ENCODE measurements at regions not wholly inside any gene's neighbourhood (a gene's known extent, or its start where the extent isn't known, plus 50 kb on each side); places are given as distances from the start of the nearest gene placed in this dataset.

DNA sequence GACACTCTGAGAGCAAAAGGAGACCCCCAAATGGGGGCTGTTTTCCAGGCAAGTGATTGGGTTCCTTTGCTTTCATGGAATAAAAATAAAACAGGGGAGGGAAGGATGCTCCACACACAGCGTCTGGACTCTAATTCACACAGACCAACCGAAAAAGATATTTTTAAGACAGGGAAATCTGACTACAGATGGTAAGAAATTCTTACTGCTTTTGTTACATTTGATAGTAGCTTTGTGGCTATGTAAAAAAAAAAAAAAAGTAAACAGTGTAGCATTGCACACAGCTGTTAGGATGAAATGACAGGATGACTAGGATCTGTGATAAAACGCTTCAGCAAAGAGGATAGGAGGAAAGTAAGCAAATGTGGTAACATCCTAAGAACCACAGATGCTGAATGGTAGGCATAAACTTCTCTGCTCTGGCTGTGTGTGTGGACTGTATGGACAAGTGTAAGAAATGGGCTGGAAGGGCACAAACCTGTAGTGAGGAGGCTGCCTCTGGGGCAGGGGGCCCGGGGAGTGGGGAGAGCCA, 207.6 kb downstream of the ANAPC1 start:
- no peak for DNase-seq

DNA sequence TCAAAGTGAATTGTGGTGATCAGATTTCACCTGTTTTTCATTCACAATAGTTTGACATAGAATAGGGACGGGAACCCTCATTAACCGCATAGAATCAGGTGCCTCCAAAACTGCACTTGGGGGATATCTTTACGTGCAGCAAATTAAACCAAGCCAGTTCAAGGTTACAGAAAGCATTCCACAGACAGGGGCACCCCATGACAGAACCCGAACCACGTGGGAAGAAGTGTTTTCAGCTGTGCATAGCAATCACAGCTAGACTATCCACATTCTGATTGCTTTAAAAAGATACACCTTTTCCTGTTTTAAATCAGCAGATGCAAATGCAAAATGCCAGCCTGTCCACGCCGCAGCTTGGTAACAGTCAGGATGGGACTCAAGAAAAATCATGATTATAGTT, 205.8 kb downstream of the ANAPC1 start:
- no peak for DNase-seq

DNA sequence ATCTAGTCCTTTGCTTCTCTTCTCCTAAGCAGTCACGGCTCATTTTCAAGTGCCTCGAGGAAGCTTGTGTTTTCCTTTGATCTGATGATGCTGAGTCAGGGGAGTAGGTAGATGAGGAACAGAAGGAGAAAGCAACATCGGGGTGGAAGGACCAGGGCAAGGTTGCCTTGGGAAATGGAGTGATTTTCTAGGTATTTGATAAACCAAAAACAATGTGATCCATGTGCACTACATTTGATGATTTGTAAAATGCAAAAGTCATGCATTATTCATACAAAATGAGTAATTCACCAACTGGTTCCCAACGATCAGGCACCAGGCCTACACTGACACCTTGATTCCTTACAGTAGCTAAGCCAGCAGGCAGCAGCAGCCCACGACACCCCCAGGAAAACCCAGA, 205.3 kb downstream of the ANAPC1 start:
- DNase-seq, result no peak

DNA sequence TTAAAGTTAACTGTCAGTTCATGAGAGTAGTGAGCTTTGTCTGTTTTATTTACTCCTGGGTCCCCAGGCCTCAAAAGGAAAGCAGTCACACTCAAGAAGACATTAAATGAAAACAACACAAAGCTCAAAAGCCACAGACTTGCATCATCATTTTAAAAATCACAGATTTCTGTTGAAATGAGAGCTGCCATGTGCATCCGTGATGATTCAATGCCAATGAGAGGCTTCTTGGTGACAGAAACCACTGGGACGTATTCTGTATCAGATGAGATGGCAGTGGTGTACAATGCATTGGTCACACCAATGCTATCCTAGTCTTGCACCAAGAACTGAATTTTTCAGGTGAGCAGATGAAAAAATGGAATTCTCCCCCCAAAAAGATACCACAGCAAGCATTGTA, 204.8 kb downstream of the ANAPC1 start:
- no peak for DNase-seq

DNA sequence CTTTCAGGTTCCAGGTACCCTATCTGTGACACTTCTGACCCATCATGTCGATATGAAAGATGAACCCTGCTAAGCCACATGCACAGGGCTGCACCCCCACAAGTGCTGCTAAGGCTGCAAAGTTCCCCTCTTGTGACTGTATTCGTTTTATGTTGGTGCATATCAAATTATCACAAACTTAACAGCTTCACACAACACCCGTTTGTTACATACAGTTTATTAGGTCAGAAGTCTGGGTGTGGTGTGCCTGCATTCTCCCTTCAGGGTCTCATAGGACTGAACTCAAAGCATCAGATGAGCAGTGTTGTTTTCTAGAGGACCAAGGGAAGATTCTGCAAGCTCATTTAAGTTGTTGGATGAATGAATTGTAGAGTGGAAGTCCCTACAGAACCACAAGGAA, 199.4 kb downstream of the ANAPC1 start:
- no peak for DNase-seq

DNA sequence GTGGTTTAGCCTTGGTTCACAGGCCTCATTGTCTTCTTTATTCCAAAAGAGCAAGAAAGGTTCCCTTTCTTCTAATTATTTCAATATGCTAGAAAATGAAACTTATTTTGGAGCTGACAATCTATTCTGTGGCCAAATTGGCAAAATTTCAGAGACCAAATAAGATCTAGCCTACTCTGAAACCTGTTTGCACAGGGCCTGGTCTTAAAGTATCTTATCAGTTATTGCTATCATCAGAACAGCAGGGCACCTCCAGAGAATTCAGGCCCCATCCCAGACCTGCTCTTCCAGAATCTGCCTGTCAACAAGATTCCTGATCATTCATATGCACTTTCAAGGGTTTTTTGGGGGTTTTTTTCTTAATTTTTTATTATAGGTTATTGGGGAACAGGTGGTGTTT, 198.7 kb downstream of the ANAPC1 start:
- no peak for DNase-seq

DNA sequence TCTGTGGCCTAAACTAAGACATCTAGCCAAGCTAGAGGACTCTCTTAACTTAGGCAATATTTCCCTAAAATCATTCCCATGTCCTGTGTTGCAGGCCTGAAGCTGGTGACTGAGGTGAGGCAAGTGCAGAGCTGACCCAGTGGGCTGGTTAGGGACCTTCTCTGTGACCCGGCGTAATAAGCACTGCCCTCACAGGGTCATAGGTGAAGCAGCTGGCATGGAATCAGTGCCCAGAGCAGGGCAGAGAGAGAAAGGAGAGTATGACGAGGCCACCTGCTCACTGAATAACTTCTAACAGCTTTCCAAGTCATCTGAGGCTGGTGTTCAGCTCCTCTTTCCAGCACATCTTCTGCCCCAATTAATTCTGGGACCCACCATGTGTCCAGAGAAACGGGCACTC, 197.0 kb downstream of the ANAPC1 start:
- DNase-seq, result no peak

DNA sequence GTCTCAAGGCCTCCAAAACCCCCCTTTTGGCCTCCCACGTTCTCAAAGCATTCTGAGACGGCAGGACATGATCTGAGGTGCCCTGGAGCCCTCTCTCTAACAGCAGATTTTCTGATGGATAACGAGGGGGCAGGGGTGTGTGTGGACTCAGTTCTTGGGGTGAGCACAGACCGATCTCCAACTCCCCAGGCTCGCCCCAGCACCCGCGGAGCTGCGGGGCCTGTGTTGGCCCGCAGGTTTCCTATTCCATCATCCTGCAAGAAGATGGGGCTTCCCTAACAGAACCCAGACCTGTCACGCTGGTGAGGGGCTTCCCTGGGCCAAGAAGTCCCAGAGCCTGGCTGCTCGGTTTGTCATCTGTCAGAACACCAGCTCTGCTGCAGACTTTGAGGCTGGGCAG, 196.1 kb downstream of the ANAPC1 start:
- no peak for DNase-seq

DNA sequence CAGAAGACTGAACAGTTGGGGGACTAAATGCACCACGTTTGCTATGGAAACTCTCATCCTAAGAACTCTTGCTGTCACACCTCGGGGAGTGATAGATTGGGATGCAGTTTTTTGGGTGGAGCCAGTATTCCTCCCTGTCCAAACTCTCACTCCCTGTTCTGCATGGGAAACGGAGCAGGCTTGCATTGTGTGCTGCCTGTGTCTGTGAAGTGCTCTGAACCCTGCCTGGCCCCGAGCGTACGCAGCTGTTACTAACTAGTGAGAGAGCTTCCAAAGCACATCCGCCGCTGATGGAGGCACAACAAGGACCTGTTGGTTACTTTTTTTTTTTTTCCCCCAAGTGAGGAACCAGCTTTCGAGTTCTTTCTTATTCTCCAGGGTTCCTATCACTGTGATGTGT, 195.5 kb downstream of the ANAPC1 start:
- no peak for DNase-seq

DNA sequence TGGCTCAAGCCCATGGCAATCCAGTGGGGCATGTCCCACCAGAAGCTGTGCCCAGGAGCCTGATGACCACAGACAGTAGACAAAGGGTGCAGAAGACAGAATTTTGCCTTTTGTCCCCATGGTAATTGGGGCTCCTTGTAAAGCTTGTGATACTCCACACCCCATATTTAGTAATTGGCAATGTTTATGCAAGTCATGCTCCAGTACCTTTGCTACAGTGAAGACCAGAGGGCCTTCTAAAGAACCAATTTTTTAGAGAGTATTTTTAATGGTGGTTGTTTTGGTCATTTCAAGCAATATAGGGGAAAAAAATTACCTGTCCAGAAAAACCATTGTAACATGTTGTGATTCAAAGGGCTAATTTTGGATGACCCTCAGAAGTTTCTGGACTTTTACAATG, 194.8 kb downstream of the ANAPC1 start:
- no peak for DNase-seq

DNA sequence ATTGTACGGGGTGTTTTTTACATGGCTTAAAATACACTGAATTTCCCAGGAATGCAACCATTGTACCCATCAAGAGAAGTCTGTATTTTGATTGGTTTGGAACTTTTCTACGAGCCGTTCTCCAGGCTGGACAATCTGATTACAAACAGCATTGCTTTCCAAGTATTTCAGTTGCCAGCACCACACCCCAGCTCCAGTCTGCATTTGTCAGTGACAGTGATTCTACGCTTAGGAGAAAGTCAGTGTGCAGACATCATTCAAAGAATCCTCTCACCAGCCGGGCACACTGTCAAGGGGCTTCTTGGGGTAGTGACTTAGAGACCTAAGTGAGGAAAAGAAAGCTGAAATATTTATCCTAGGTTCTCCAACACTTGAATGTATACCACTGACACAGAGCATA, 194.1 kb downstream of the ANAPC1 start:
- no peak for DNase-seq

DNA sequence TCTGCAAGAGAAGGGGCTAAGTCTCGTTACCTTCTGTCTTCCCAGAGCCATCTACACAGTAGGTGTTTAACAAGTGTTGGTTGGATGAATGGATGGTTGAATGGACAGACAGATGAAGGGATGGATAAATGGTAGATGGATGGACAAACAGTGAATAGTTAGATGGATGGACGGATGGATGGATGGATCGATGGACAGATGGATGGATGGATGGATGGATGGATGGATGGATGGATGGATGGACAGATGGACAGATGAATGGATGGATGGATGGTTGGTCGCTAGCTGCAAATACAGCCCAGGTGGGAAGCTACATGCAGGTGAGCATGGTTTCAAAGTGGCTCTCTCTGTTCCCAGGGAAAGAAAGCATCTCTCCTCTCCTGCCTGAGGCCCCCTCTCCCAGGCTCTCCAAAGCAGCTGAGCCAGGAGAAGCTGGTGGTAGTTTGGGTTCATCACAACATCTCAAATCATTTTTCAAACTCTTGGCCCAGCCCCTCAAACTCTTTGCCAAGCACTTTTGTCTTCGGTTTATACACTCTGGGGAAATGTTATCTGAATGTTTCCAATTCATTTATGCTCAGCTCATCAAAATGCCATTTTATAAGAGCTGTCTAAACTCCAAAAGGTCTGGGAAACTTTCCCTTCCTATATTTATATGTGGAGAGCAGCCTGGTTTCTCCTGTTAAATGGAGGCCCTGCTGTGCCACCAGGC, 192.7 kb downstream of the ANAPC1 start:
- DNase-seq, result no peak

DNA sequence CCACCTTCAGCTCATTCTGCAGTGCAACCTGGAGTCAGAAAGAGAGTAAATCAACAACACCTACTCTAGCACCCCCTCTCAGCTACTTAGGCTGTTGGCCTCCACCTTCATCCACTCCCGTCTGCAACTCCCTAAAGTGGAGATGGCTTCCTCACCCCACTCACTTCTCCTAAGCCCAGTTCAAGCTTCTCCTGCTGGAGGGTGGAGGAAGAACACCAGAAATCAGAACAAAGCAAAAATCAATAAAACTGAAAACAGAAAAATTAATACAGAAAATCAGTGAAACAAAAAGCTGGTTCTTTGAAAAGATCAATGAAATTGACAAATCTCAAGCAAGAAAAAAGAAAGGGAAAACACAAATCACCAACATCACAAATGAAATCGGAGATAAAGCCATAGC, 191.7 kb downstream of the ANAPC1 start:
- DNase-seq, result no peak

DNA sequence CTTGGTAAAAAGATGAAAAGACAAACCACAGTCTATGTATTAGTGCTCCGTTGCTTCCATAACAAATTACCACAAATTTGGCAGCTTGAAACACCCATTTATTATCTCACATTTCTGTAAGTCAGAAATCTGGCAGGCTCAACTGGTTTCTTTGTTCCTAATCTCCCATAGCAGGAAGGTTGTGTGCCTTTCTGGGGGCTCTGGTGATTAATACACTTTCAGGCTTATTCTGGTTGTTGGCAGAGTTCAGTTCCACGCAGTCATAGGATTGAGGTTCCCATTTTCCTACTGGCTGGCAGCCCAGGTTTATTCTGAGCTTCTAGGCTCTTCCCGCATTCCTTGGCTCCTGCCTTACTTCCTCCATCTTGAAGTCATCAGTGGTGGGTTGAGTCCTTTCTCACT, 189.3 kb downstream of the ANAPC1 start:
- DNase-seq, result no peak

DNA sequence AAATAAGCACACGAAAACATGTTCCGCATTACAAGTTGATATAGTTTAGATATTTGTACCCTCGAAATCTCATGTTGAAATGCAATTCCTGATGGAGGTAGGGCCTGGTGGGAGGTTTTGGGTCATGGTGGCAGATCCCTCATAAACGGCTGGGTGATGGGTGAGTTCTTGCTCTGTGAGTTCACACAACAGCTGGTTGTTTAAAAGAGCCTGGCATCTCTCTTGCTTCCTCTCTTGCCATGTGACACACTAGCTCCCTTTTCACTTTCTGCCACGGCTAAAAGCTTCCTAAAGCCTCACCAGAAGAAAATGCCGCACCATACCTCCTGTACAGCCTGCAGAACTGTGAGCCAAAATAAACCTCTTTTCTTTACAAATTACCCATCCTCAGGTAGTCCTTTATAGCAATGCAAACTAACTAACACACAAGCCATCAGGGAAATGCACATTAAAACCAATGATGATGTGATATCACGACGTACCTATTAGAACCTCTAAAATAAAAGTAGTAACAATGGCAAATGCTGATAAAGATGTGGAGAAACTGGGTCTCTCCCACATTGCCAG, 188.5 kb downstream of the ANAPC1 start:
- DNase-seq, result no peak

DNA sequence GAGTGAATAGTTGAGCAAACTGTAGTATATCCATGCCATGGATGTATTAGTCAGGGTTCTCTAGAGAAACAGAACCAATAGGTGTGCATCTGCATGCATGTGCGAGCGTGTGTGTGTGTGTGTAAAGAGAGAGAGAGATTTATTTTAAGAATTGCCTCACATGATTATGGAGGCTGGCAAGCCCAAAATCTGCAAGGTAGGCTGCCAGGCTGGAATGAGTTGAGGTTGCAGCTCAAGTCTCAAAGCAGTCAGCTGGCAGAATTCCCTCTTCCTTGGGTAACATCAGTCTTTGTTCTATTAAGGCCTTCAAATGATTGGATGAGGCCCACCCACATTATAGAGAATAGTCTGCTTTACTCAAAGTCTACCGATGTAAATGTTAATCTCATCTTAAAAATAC, 187.8 kb downstream of the ANAPC1 start:
- DNase-seq, result no peak

DNA sequence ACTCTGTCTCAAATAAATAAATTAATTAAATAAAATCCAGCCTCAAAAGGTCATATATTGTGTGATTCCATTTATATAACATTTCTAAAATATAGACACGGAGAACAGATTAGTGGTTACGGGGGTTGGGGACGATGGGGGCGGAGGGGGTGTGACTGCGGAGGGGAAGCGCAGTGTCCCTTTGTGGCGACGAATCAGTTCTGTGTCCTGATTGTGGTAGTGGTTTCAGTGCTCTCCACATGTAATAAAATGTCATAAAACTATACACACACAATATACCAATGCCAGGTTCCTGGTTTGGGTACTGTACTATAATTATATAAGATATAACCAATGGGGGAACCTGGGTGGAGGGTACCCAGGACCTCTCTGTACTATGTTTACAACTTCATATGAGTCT, 186.4 kb downstream of the ANAPC1 start:
- DNase-seq, result no peak

DNA sequence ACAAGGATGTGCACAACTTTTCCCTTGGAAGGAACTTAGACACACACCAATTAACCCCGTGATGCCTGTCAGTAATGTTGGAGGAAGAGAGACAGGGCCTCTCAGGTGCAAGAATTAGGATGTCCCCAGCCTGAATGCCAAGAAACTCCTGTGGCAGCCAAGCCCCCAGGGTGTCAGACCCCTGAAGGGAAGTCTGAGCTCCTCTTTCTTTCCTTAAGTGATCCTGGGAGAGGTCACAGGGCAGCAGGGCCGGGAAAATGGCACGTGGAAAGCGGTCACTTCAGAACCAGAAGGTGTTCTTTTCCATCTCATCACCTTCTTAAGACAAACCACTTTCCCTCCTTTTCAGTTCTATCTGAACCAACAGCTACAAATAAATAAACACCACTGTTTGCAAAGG, 185.9 kb downstream of the ANAPC1 start:
- no peak for DNase-seq

DNA sequence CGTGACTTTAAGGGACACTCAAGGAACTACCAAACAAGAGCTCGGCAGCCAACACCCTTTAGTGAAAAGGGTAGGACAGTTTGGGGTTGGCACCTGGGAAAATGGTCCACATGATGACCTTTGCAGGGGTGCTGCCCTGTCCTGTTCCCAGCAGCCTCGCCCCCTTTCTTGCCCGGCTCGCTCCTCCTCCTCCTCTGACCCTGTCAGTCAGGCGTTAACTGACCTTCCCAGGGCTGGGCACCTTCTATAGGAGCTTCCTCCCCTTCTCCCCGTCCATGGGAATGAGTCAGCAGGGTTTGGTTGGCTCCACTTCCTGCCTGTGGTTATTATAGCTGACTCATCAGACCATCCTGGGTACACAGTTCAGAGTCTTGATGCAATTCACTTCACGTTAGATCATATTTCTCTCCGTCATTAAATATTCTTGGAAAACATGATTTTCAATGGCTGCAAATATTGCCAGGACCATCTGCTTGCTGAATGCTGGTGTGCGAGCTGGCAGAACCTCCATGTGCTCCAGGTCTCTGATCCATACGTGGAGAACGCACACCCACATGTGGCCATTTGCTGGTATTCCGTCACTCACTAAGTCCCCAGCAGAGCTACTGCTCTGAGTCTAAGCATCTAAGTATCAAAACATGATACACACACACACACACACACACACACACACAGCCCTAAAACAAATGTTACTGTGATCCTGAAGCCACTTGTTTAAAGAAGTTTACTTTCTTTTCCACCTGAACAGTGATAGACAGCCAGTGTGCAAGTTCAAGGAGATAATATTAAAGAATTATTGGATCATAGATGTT, 185.0 kb downstream of the ANAPC1 start:
- peak; percentile 39 for DNase-seq

DNA sequence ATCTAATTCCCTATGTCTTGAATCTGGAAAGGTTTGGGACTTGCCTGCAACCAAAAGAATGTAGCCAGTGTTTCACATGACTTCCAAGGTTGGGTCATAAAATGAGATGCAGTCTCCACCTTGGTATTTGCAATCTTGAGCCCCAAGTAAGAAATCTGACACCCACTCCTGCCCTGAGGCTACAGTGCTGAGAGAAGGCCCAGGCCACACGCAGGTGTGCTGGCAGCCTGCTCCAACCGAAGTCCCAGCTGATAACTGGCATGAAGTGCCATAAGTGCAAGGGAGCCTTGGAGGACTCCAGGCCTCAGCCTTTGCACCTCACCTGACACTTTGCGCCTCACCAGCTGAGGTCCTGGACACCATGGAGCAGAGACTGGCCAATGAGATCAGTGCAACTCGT, 182.7 kb downstream of the ANAPC1 start:
- no peak for DNase-seq

DNA sequence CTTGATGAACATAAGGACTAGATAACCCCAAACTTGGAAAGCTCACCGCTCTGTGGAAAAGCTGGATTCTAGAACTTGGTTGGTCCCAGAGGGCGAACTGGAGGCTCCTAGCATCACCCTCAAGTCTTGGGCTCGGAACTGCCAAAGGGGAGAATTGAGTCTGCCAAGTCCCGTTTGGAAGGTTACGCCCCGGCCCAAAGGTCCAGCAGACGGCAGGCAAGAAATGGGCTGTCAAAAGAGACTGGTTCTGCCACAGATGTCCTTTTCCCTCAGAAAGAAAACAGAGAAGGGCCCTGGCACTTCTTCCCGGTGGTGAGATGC, 182.2 kb downstream of the ANAPC1 start:
- DNase-seq, result no peak

DNA sequence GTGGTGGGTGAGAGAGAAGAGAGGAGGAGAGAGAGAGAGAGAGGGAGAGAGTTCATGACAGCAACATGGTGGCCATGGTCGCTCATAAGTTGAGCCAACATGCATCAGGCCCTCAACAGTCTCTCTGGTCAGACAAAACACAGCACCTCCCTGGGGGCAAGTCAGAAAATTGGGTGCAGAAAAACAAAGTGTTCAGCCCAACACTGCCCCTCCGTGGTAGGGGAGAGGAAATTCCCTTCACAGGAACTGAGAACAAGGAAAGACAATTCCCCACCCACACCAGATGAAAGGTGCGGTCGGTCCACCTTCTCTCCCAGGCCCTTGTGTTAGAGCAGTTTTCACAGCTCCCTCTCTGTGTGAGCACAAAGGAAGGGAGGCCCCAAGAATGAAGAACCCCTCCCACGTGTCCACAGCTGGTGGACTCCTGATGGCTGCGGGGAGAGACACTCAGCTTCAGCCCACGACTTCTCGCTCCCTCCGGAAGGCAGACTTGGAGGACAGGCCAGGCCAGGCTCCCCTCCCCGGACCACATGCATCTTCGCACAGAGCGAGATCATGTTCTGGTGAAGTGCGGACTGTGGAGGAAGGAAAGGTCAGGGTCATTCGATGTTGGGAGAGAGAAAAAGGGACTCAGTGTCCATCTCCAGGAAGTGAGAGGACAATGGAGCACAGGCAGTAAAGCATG, 181.7 kb downstream of the ANAPC1 start:
- DNase-seq, result peak; percentile 72

DNA sequence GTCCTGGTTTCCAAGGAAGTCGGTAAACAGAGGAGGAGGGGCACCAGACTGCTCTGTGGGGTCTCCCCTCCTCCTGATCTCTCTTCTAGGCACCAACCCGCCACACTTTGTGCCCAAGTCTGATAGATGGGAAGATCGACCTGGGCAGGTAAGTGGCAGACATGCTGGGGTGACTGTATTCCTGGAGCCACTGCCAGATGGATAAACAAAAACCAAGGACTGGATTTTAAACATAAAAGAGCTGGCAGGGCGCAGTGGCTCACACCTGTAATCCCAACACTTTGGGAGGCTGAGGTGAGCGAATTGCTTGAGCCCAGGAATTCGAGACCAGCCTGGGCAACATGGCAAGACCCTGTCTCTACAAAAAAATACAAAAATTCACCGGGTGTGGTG, 181.2 kb downstream of the ANAPC1 start:
- no peak for DNase-seq

DNA sequence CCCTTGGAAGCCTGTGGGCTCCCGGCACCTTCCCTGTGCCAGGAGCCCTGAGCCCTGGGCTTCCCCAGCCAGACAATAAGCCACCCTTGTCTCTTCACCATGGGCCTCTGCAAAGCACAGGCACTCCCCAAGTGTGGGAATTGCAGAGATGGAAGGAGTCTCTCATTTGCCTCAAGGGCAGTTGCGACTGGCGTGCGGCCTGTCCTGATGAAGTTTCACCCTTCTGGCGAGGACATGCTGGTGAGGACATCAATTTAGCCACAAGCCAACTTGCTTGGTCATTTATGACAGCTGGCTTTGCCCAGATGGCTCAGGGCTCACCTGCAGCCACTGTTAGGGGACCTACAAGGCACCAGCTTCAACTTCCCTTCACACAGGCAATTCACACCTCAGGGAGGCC, 180.2 kb downstream of the ANAPC1 start:
- no peak for DNase-seq
